ENCODE measurements at regions not wholly inside any gene's neighbourhood (a gene's known extent, or its start where the extent isn't known, plus 50 kb on each side); places are given as distances from the start of the nearest gene placed in this dataset.

DNA sequence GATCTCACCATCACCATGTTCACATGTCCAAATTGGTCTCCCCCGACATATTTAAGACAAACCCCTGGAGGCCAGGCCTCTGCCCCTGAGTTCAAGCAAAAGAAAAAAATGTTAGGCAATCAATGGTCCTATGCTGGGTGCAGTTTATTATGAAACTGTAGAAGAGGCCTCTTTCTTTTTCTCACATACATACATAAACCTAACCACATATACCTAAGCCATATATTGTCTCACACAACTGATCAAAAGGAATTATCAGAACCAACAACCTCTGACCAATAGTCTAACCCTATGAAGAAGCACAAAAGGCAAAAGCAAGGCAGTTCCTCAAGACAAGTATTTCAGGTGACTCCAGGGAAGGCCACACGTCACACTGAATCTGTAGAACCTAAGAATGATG lies 49.9 kb downstream of the ILRUN start:
- TF ChIP-seq, protein P1, sequence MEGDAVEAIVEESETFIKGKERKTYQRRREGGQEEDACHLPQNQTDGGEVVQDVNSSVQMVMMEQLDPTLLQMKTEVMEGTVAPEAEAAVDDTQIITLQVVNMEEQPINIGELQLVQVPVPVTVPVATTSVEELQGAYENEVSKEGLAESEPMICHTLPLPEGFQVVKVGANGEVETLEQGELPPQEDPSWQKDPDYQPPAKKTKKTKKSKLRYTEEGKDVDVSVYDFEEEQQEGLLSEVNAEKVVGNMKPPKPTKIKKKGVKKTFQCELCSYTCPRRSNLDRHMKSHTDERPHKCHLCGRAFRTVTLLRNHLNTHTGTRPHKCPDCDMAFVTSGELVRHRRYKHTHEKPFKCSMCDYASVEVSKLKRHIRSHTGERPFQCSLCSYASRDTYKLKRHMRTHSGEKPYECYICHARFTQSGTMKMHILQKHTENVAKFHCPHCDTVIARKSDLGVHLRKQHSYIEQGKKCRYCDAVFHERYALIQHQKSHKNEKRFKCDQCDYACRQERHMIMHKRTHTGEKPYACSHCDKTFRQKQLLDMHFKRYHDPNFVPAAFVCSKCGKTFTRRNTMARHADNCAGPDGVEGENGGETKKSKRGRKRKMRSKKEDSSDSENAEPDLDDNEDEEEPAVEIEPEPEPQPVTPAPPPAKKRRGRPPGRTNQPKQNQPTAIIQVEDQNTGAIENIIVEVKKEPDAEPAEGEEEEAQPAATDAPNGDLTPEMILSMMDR (IDR thresholded peaks at IDR 0.05; ENCODE audit: extremely low read depth, missing control alignments): no peak
- no peak for DNase-seq (ENCODE audit: low spot score)

DNA sequence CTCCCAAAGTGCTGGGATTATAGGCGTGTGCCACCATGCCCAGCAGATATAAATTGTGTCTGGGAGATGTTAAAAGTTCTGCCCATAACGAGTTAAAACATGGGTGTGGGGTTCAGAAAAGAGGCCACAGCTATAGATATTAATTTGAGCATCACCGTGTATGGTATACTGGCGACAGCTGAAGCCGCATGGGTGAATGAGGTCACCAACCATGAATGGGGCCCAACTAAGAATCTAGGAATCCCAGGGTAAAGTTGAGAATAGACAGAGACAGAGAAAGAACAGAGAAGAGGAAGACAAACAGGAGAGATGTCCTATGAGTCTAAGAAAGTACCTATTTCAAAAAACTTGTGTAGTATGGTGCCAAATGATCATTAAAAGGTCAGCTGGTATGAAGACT lies 50.9 kb downstream of the ILRUN start:
- DNase-seq (ENCODE audit: low spot score): no peak

DNA sequence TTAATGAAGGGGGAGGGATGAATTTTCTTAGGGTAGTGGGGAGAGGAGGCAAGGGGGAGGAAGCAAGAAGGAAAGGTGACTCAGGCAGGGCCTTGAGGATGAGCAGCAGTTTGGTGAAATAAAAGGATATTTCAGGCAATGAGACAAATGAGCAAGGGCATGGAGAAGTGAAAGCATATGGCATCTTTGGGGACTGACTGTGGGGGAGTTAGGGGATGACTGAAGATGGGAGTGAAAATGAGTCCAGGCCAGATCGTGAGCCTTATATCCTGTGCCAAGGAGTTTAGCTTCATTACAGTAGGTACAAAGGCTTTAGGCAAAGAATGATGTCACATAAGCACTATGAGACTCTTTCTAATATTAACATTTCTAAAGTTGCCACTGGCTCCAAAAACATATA lies 51.9 kb downstream of the ILRUN start:
- DNase-seq (ENCODE audit: low spot score): no peak
- TF ChIP-seq, protein P1 (IDR thresholded peaks at IDR 0.05; ENCODE audit: extremely low read depth, missing control alignments): no peak

More for the DNA sequence above, 50.9 kb downstream of the ILRUN start:
- TF ChIP-seq, protein P1 (IDR thresholded peaks at IDR 0.05; ENCODE audit: extremely low read depth, missing control alignments): no peak

DNA sequence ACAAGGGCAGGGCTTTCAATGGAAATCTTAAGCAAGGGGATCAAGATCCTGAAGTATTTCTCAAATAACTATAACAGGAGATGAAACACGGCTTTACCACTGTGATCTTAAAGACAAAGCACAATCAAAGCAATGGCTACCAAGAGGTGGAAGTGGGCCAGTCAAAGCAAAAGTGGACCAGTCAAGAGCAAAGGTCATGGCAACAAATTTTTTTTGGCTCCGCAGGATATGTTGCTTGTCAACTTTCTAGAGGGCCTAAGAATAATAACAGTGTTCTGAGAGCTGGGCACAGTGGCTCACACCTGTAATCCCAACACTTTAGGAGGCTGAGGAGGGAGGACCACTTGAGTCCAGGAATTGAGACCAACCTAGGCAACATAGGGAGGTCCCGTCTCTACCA lies 54.1 kb downstream of the ILRUN start:
- DNase-seq (ENCODE audit: low spot score): no peak
- TF ChIP-seq, protein P1 (IDR thresholded peaks at IDR 0.05; ENCODE audit: extremely low read depth, missing control alignments): no peak

DNA sequence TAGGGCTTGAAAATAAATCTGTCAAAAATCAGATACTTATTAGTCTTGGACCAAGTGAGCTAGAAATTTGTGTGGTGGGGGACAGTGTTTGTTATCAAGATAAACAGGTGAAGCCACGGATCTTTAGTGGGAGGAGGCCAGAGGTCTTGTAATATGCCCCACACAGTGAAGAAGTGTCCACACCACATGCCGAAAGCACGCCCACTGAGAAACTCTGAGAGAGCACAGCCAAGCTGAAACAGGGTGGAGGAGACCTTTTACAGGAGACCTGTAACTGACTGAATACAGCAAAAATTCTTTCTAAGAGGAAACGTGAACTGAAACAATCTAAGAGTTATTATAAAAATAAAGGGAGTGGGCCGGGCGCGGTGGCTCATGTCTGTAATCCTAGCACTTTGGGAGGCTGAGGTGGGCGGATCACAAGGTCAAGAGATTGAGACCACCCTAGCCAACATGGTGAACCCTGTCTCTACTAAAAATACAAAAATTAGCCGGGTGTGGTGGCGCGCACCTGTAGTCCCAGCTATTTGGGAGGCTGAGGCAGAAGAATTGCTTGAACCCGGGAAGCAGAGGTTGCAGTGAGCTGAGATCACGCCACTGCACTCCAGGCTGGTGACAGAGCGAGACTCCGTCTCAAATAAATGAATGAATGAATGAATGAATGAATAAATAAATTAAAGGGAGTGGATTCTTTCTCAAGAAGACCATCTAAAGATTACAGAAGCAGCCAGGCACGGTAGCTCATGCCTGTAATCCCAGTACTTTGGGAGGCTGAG lies 56.3 kb downstream of the ILRUN start:
- peak; percentile 17 for DNase-seq (ENCODE audit: low spot score)

DNA sequence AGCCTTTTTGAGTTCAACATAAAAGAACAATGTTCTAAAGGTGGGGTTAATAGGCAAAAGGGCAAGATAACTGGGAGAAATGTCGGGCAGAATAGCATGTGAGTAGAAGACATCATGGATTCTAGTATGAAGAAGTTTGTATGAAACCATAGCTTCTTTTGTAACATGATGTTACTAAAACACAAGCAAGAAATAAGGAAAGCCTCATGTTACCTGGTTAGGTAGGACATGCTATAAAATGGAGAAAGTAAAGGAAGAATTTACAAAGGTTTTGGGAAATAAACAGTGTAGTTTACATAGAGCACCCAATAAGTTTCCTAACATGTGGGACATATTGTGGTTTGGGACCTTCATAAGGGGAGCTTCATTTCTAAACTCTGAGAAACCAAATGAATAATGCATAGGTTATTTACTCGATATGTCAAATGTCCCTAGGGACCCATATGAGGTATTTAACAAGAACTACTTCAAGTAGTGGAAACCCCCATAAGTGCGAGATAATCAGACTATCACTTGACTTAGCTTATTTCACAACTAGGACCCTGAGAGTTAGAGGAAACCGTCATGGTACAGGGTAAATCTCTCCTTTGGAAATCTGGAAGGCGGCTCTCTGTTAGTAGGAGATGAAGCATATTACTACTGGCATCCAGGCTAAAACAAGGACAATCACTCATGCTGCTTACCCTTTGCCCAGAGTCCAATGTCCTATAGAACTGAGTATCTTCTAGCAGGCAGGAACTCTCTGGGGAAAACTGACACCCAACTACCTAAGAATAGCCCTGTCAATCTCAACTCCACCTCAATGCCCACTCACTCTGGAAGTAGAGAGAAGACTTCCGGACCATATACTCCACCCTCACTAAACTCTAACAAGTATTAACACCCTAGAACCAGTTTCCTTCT lies 57.5 kb downstream of the ILRUN start:
- DNase-seq (ENCODE audit: low spot score): peak; percentile 56
- TF ChIP-seq, protein P1 (IDR thresholded peaks at IDR 0.05; ENCODE audit: extremely low read depth, missing control alignments): no peak

DNA sequence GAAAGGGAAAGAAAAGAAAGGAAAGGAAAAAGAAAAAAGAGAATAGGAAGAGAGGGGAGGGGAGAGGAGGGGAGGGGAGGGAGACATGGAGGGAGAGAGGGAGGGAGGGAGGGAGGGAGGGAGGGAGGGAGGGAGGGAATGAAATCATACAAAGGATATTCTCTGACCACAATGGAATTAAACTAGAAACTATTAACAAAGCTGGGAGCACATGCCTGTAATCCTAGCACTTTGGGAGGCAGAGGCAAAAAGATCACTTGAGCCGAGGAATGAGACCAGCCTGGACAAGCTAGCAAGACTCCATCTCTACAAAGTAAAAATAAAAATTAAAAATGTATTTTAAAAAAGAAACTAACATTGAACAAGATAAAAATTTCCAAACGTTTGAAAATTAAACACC lies 62.8 kb downstream of the ILRUN start:
- TF ChIP-seq, protein P1 (IDR thresholded peaks at IDR 0.05; ENCODE audit: extremely low read depth, missing control alignments): no peak
- no peak for DNase-seq (ENCODE audit: low spot score)

All from GM20000 (cell line).